ENCODE measurements at regions not wholly inside any gene's neighbourhood (a gene's known extent, or its start where the extent isn't known, plus 50 kb on each side); places are given as distances from the start of the nearest gene placed in this dataset.

DNA sequence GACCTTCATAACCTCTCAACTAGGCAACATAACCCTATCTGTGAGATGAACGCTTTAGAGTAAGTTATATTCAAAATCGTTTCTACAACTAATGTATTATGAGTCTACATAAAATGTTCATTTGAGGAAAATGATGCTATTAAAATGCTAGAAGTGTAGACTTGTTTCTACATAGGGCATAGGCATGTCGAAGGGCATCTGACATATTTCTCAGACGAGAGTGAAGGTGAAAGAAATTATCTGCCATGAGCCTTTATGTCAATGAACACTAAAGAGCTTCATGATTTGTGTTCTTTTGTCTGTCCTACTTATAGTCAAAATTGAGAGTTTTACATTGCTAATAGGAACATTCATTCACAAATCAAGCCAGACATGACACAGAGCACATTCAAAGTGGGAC is 811.8 kb downstream of the RAB28 start:
- TF ChIP-seq CTCF (IDR thresholded peaks at IDR 0.05) (no peak), POLR2A (IDR thresholded peaks at IDR 0.05) (no peak), EP300 (IDR thresholded peaks at IDR 0.05) (no peak)
